ENCODE measurements at regions not wholly inside any gene's neighbourhood (a gene's known extent, or its start where the extent isn't known, plus 50 kb on each side); places are given as distances from the start of the nearest gene placed in this dataset.

DNA sequence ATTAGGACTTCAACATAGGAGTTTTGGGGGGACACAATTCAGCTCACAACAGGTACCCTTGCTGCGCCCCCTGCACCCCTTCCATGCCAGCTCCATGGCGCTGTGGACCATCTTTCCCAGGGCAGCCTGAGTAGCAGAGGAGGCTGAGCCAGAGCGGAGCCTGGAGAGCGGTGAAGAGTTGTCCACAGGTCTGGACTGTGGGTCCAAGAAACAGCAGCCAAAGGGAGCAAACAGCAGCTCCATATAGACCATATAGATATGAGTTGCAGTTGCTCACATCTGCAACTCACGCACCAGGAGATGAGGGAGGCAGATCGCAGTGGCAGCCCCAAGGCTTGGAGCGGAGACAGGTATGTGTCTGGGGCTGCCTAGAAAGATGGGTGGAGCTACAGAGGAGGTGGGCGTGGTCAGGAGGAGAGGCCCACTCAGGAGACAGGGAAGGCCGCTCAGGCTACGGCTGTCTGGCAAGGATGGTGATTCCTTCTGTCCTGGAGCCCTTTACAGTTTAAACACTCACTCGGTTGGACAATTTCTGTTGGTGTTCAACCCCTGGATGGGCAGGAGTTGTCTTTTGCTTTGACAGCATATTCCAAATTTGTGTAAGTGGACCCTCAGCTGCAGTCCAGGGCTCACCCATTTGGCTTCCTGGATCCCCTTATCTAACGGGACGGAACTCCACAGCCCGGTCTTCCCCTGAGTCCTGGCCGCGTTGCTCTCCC lies 155.1 kb downstream of the LPIN1 start:
- DNase-seq, result no peak
- Histone ChIP-seq H3K4me1 (replicated peaks; ENCODE audit: insufficient read depth) (no peaks in the 10 kb centered on the region), H2AFZ (no peak overlapping the region), H3K4me3 (no peak overlapping the region), H3K36me3 (ENCODE audit: low read depth) (no peaks in the 10 kb centered on the region), H3K9me2 (ENCODE audit: insufficient read depth) (no peaks in the 10 kb centered on the region), H3F3A (ENCODE audit: insufficient read depth, low read depth) (no peaks in the 10 kb centered on the region), H3K27me3 (ENCODE audit: insufficient read depth, low read depth) (no peaks in the 10 kb centered on the region), H3K79me2 (ENCODE audit: low read depth) (no peaks in the 10 kb centered on the region), H3K4me2 (no peak overlapping the region), H4K20me1 (ENCODE audit: insufficient read depth) (no peaks in the 10 kb centered on the region), H3K27ac (no peak overlapping the region), H3K9me3 (ENCODE audit: insufficient read depth, low read depth) (no peaks in the 10 kb centered on the region)
- TF ChIP-seq EZH2 (IDR thresholded peaks at IDR 0.05; ENCODE audit: low read depth) (no peak), CTCF (conservative IDR thresholded peaks at IDR 0.05) (no peak)
- intact Hi-C loops (cut with micrococcal nuclease; ENCODE audit: unreplicated experiment), result no loop called here
- CTCF ChIA-PET, result no interaction called here
- BruUV-seq (replicated peaks), result no TSS peak
- POLR2A ChIA-PET (ENCODE audit: unreplicated experiment), result no interaction called here

GRCh38 chr2:11903085-11903606 lies 156.7 kb downstream of the LPIN1 start:
- intact Hi-C loops (cut with micrococcal nuclease; ENCODE audit: unreplicated experiment), result no loop called here
- CTCF ChIA-PET, result no interaction called here
- no peaks in the 10 kb centered on the region for H4K20me1 ChIP-seq (ENCODE audit: insufficient read depth)
- no peaks in the 10 kb centered on the region for H3K4me1 ChIP-seq (replicated peaks; ENCODE audit: insufficient read depth)
- H2AFZ ChIP-seq, result no peak overlapping the region
- TF ChIP-seq CTCF (conservative IDR thresholded peaks at IDR 0.05), result no peak
- TF ChIP-seq EZH2 (IDR thresholded peaks at IDR 0.05; ENCODE audit: low read depth), result no peak
- POLR2A ChIA-PET (ENCODE audit: unreplicated experiment), result no interaction called here
- no peak for DNase-seq
- no peaks in the 10 kb centered on the region for H3K36me3 ChIP-seq (ENCODE audit: low read depth)
- H3K4me3 ChIP-seq, result no peak overlapping the region
- no peaks in the 10 kb centered on the region for H3K27me3 ChIP-seq (ENCODE audit: insufficient read depth, low read depth)
- no peaks in the 10 kb centered on the region for H3K79me2 ChIP-seq (ENCODE audit: low read depth)
- H3K9me2 ChIP-seq (ENCODE audit: insufficient read depth), result no peaks in the 10 kb centered on the region
- H3F3A ChIP-seq (ENCODE audit: insufficient read depth, low read depth), result no peaks in the 10 kb centered on the region
- no TSS peak for BruUV-seq (replicated peaks)
- H3K9me3 ChIP-seq (ENCODE audit: insufficient read depth, low read depth), result no peaks in the 10 kb centered on the region
- H3K27ac ChIP-seq, result no peak overlapping the region
- no peak overlapping the region for H3K4me2 ChIP-seq

DNA sequence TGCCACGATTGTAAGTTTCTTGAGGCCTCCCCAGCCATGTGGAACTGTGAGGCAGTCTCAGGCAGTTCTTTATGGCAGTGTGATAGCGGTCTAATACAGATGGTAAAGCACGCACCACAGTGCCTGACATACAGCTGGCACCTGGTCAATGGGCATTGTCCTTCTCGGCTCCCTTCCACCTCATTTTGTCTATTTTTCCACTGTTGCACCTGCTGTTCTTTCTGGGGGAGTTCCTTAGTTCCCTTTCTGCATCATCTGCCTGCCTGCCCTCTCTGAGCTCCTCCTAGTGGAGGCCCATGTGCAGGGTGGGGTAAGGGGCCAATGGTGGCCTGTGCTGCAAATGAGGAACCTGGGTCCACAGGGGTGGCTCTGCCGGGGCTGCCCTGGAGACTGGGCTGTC lies 157.6 kb downstream of the LPIN1 start:
- Histone ChIP-seq H3F3A (ENCODE audit: insufficient read depth, low read depth) (no peaks in the 10 kb centered on the region), H2AFZ (no peak overlapping the region), H3K4me3 (no peak overlapping the region), H3K4me2 (no peak overlapping the region), H3K27ac (no peak overlapping the region), H3K9me3 (ENCODE audit: insufficient read depth, low read depth) (no peaks in the 10 kb centered on the region), H3K4me1 (replicated peaks; ENCODE audit: insufficient read depth) (no peaks in the 10 kb centered on the region), H3K36me3 (ENCODE audit: low read depth) (no peaks in the 10 kb centered on the region), H3K79me2 (ENCODE audit: low read depth) (no peaks in the 10 kb centered on the region), H4K20me1 (ENCODE audit: insufficient read depth) (no peaks in the 10 kb centered on the region), H3K27me3 (ENCODE audit: insufficient read depth, low read depth) (no peaks in the 10 kb centered on the region), H3K9me2 (ENCODE audit: insufficient read depth) (no peaks in the 10 kb centered on the region)
- TF ChIP-seq CTCF (conservative IDR thresholded peaks at IDR 0.05), result no peak
- TF ChIP-seq EZH2 (IDR thresholded peaks at IDR 0.05; ENCODE audit: low read depth), result no peak
- no peak for DNase-seq
- ChIA-PET CTCF (no interaction called here), POLR2A (ENCODE audit: unreplicated experiment) (no interaction called here)
- intact Hi-C loops (cut with micrococcal nuclease; ENCODE audit: unreplicated experiment), result no loop called here
- BruUV-seq (replicated peaks), result no TSS peak
